Activated CD4-positive, alpha-beta memory T cell treated with anti-CD3 and anti-CD28 coated beads, Interleukin-2, amount 10 ng/mL, durations not matched to agents 7 days and 5 days (primary cell): ENCODE measurements at regions not wholly inside any gene's neighbourhood (a gene's known extent, or its start where the extent isn't known, plus 50 kb on each side); places are given as distances from the start of the nearest gene placed in this dataset.

Experiments used
- CTCF ChIA-PET: fragments of 350-600 bp; sonication (Branson Sonifier 250); formaldehyde crosslinking; loops from one replicate; lab custom pipeline; 2021; ENCODE audit warnings: antibody characterized with exemption, inconsistent platforms; lab: Charles Lee
- POLR2A ChIA-PET: fragments of 350-600 bp; sonication (Branson Sonifier 250); formaldehyde crosslinking; loops from one replicate; lab custom pipeline; 2021; ENCODE audit warnings: antibody characterized with exemption; lab: Charles Lee
- DNase-seq: peaks from one replicate; pipeline ENCODE4 v3.0.0-alpha.2; 2020
- H3K27ac Mint-ChIP-seq: one replicate; pipeline ENCODE4 v1.8.0; 2021; ENCODE audit warnings: mild to moderate bottlenecking, mixed read lengths
- H3K27me3 Mint-ChIP-seq: one replicate; pipeline ENCODE4 v1.8.0; 2021; ENCODE audit warnings: mixed read lengths
- H3K36me3 Mint-ChIP-seq: one replicate; pipeline ENCODE4 v1.8.0; 2021; ENCODE audit warnings: low read depth, mixed read lengths
- H3K4me1 Mint-ChIP-seq: one replicate; pipeline ENCODE4 v1.8.0; 2021; ENCODE audit warnings: mixed read lengths
- H3K4me3 Mint-ChIP-seq: one replicate; pipeline ENCODE4 v1.8.0; 2021; ENCODE audit warnings: mild to moderate bottlenecking, mixed read lengths
- H3K9me3 Mint-ChIP-seq: one replicate; pipeline ENCODE4 v1.8.0; 2021; ENCODE audit warnings: mixed read lengths

GRCh38 chr20:56995635-56996075, 270.8 kb downstream of the BMP7 start:
- Mint-ChIP-seq H3K9me3 (peaks cover 4% of the 10 kb centered on the region), H3K4me3 (no peak overlapping the region), H3K36me3 (no peaks in the 10 kb centered on the region), H3K27me3 (no peaks in the 10 kb centered on the region), H3K27ac (no peak overlapping the region), H3K4me1 (no peaks in the 10 kb centered on the region)
- POLR2A ChIA-PET: no interaction called here
- CTCF ChIA-PET: interaction anchor here (1.0 to 2.1 kb wide), 2 partner anchors 9 to 445 kb away, joined by 3 to 10 read pairs; no protein-coding TSS in a partner anchor
- no peak for DNase-seq

DNA sequence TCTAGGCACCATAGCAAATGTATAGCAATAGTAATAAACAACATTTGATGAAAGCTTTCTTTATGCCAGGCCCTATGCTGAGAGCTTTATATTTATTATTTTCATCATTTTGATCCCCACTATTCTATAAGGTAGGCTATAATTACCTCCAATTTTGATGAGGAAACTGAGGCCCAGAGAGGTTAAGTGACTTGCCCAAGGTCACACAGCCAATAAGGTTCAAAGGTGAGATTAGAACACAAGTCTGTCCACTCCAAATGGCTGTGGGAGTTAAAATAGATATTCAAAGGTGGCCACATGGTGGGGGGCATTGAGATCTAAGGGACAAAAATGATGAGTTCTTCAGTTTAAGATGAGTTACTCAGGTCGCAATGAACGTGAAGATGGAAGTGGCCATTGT, 269.9 kb downstream of the BMP7 start:
- Mint-ChIP-seq H3K4me1 (no peaks in the 10 kb centered on the region), H3K27ac (no peak overlapping the region), H3K27me3 (no peaks in the 10 kb centered on the region), H3K4me3 (no peak overlapping the region), H3K9me3 (peaks cover 4% of the 10 kb centered on the region), H3K36me3 (no peaks in the 10 kb centered on the region)
- DNase-seq: no peak
- ChIA-PET CTCF (no interaction called here), POLR2A (no interaction called here)

DNA sequence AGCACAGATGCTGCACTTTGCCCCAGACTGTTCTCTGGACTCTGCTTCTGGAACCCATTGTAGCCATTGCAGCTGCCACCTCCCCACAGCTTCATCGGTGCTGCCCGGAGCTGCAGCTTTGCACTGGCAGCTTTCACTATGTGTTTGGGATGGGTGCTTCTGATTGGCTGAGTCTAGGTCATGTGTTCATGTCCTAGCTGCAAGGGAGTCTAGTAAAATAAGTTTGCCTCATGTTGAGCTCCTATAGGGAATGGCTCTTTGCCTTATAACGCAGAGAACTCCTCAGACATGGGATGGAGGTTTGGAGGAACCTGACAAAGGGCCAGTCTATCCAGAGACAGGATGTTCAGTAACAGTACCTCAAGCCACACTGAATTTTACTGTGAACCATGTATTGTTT, 268.0 kb downstream of the BMP7 start:
- CTCF ChIA-PET: no interaction called here
- no peak overlapping the region for H3K4me3 Mint-ChIP-seq

GRCh38 chr20:57000441-57000968, 265.9 kb downstream of the BMP7 start:
- Mint-ChIP-seq H3K27me3 (no peaks in the 10 kb centered on the region), H3K9me3 (peaks cover 4% of the 10 kb centered on the region), H3K27ac (no peak overlapping the region), H3K36me3 (no peaks in the 10 kb centered on the region), H3K4me1 (no peaks in the 10 kb centered on the region), H3K4me3 (no peak overlapping the region)
- ChIA-PET CTCF (no interaction called here), POLR2A (no interaction called here)
- DNase-seq: no peak

More for the DNA sequence above, 268.0 kb downstream of the BMP7 start:
- peaks cover 4% of the 10 kb centered on the region for H3K9me3 Mint-ChIP-seq
- no peaks in the 10 kb centered on the region for H3K27me3 Mint-ChIP-seq
- no peak overlapping the region for H3K27ac Mint-ChIP-seq
- POLR2A ChIA-PET: no interaction called here
- no peaks in the 10 kb centered on the region for H3K36me3 Mint-ChIP-seq
- no peaks in the 10 kb centered on the region for H3K4me1 Mint-ChIP-seq
- no peak for DNase-seq

GRCh38 chr20:57001126-57001767, 265.2 kb downstream of the BMP7 start:
- no peak for DNase-seq
- Mint-ChIP-seq H3K36me3 (no peaks in the 10 kb centered on the region), H3K4me1 (no peaks in the 10 kb centered on the region), H3K4me3 (no peak overlapping the region), H3K27ac (no peak overlapping the region), H3K9me3 (peaks cover 4% of the 10 kb centered on the region), H3K27me3 (peaks cover 2% of the 10 kb centered on the region)
- ChIA-PET CTCF (interaction anchor here (0.5 kb wide), 1 partner anchor 224 kb away, joined by 3 read pairs; no protein-coding TSS in a partner anchor), POLR2A (no interaction called here)

DNA sequence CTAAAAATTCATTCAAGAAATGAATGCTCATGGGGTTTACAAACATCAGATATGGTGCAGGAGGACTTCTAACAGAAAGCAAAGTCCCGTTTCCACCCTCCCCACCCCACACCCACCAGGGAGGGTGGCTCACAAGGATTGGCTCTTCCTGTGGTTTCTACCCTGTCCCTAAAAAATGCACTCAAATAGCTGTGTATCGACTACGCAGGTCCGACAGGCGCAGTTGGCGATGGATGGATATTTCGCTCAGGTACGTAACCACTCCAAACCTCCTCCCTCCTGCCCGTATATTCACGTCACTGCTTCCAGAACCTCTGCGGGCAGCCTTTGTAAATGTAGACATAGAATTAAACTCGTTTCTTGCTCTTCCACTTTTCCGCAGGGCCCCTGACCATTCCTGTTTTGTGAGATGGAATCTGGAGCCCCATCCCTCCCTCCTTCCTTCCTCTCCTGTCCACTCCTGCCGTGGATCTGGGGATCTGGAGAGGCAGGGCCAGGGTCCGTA, 264.3 kb downstream of the BMP7 start:
- Mint-ChIP-seq H3K9me3 (peaks cover 4% of the 10 kb centered on the region), H3K27ac (no peak overlapping the region), H3K4me3 (no peak overlapping the region), H3K27me3 (peaks cover 6% of the 10 kb centered on the region), H3K4me1 (no peaks in the 10 kb centered on the region), H3K36me3 (no peaks in the 10 kb centered on the region)
- POLR2A ChIA-PET: no interaction called here
- no peak for DNase-seq
- CTCF ChIA-PET: no interaction called here

- H3K9me3 Mint-ChIP-seq: peaks cover 4% of the 10 kb centered on the region
- H3K27ac Mint-ChIP-seq: no peak overlapping the region
- peaks cover 8% of the 10 kb centered on the region for H3K27me3 Mint-ChIP-seq
- H3K36me3 Mint-ChIP-seq: no peaks in the 10 kb centered on the region
- no peak overlapping the region for H3K4me3 Mint-ChIP-seq
- no peak for DNase-seq
- CTCF ChIA-PET: no interaction called here
- POLR2A ChIA-PET: no interaction called here
- no peaks in the 10 kb centered on the region for H3K4me1 Mint-ChIP-seq
These were observed 263.4 kb downstream of the BMP7 start for GRCh38 chr20:57003012-57003411.

- Mint-ChIP-seq H3K27ac (no peak overlapping the region), H3K36me3 (no peaks in the 10 kb centered on the region), H3K4me3 (no peak overlapping the region), H3K27me3 (peaks cover 11% of the 10 kb centered on the region), H3K9me3 (peaks cover 4% of the 10 kb centered on the region), H3K4me1 (no peaks in the 10 kb centered on the region)
- ChIA-PET POLR2A (no interaction called here), CTCF (interaction anchor here (1.0 kb wide), 1 partner anchor 9 kb away, joined by 3 read pairs; no protein-coding TSS in a partner anchor)
- no peak for DNase-seq
These were observed 262.0 kb downstream of the BMP7 start for GRCh38 chr20:57004416-57004815.

GRCh38 chr20:57004951-57005933, 261.2 kb downstream of the BMP7 start:
- no peak overlapping the region for H3K27ac Mint-ChIP-seq
- POLR2A ChIA-PET: no interaction called here
- no peak overlapping the region for H3K4me3 Mint-ChIP-seq
- no peaks in the 10 kb centered on the region for H3K36me3 Mint-ChIP-seq
- no peaks in the 10 kb centered on the region for H3K4me1 Mint-ChIP-seq
- H3K27me3 Mint-ChIP-seq: peaks cover 11% of the 10 kb centered on the region
- CTCF ChIA-PET: interaction anchor here (1.0 kb wide), 1 partner anchor 10 kb away, joined by 3 read pairs; no protein-coding TSS in a partner anchor
- no peaks in the 10 kb centered on the region for H3K9me3 Mint-ChIP-seq
- DNase-seq: no peak

DNA sequence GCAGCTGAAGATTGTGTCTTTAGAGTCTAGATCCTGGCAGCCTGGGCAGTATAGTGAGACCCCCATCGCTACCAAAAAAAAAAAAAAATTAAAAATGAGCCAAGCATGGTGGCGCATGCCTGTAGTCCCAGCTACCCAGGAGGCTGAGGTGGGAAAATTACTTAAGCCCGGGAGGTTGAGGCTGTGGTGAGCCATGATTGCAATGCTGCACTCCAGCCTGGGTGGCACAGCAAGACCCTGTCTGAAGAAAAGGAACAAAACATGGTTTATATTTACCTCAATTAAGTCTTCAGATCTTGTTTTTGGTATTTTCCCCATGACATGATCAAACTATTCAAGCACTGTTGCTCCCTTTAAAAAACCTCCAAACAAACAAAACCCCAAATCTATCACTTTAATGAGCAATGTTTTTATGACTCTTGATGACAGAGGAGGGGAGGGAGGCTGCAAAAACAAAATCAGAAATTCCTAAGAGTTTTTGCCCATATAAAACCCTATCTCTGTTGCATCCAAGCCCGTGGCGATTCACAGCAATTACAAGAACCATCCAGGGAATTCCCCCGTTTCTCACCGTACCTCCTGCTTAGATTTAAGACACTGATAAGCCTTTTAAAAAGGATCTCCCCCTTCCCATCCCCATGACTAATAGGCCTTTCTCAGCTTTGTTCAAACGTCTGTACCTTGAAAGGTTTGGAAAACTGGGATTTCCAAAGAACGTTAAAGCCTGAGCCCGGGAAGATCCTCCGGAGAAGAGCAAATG, 259.9 kb downstream of the BMP7 start:
- Mint-ChIP-seq H3K27ac (no peak overlapping the region), H3K4me3 (no peak overlapping the region), H3K9me3 (no peaks in the 10 kb centered on the region), H3K4me1 (no peaks in the 10 kb centered on the region), H3K36me3 (no peaks in the 10 kb centered on the region), H3K27me3 (peaks cover 11% of the 10 kb centered on the region)
- no peak for DNase-seq
- POLR2A ChIA-PET: no interaction called here
- CTCF ChIA-PET: no interaction called here

DNA sequence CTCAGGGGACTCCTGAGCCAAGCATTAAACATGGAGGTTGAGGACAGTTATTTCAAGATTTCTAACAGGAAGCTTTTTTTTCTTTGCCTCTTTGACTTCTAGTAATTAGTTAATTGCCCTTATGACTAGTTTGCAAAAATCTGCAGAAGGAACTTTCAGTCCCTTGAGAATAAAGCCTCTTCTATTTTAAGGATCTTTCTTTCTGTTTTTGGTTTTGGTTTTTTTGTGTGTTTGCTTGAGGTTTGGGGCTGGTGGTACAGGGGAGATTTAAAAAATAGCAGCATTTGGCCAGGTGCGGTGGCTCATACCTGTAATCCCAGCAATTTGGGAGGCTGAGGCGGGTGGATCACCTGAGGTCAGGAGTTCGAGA, 259.3 kb downstream of the BMP7 start:
- no peak for DNase-seq
- H3K9me3 Mint-ChIP-seq: no peaks in the 10 kb centered on the region
- H3K4me3 Mint-ChIP-seq: no peak overlapping the region
- POLR2A ChIA-PET: no interaction called here
- no peak overlapping the region for H3K27ac Mint-ChIP-seq
- no peaks in the 10 kb centered on the region for H3K4me1 Mint-ChIP-seq
- H3K36me3 Mint-ChIP-seq: no peaks in the 10 kb centered on the region
- peaks cover 11% of the 10 kb centered on the region for H3K27me3 Mint-ChIP-seq
- CTCF ChIA-PET: no interaction called here

GRCh38 chr20:57008217-57008616, 258.2 kb downstream of the BMP7 start:
- CTCF ChIA-PET: no interaction called here

More at GRCh38 chr20:57008217-57008616, 258.2 kb downstream of the BMP7 start:
- no peaks in the 10 kb centered on the region for H3K4me1 Mint-ChIP-seq
- H3K27ac Mint-ChIP-seq: no peak overlapping the region
- peaks cover 16% of the 10 kb centered on the region for H3K27me3 Mint-ChIP-seq
- no peak for DNase-seq
- POLR2A ChIA-PET: no interaction called here
- no peaks in the 10 kb centered on the region for H3K9me3 Mint-ChIP-seq
- no peak overlapping the region for H3K4me3 Mint-ChIP-seq
- no peaks in the 10 kb centered on the region for H3K36me3 Mint-ChIP-seq
